Astrocyte of the cerebellum (primary cell): ENCODE measurements at regions not wholly inside any gene's neighbourhood (a gene's known extent, or its start where the extent isn't known, plus 50 kb on each side); places are given as distances from the start of the nearest gene placed in this dataset.

ENCODE experiments used
- DNase-seq: peaks from one replicate; pipeline ENCODE4 v3.0.0-alpha.2; 2011; ENCODE audit warnings: low read depth
- H3K4me3 ChIP-seq: 2 replicates; pipeline ENCODE4 v1.5.1; 2011; ENCODE audit warnings: mild to moderate bottlenecking, low read depth, low read length, moderate library complexity
- in situ Hi-C: cut with HindIII; loops from 2 replicates; pipeline ENCODE4 v1.10.0; 2017; ENCODE audit warnings: low sequenced_read_pairs
- TF ChIP-seq, protein P1 (sequence below): IDR thresholded peaks from 2 replicates; pipeline ENCODE4 v1.5.1; 2012; ENCODE audit warnings: low read length, low read depth, moderate library complexity, mild to moderate bottlenecking; ENCODE audit errors: missing control alignments

DNA sequence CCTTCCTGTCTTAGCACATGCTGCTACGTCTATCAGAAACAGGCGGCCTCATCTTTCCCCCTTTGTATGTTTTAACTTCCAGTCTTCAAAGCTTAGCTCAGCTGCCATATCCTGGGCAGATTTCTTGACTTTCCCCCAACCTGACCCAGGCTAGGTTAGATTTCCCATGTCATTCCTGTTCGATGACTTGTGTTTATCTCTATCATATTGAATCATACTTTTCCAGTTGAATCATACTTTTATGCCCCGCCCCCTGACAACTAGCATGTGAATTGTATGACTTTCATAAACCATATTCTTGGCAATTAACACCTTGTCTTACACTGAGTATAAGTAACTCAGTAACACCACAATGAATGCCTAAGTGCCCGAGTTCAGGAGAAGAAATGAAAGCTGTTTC lies 128.3 kb downstream of the CYRIA start:
- DNase-seq = no peak
- TF ChIP-seq, protein P1, sequence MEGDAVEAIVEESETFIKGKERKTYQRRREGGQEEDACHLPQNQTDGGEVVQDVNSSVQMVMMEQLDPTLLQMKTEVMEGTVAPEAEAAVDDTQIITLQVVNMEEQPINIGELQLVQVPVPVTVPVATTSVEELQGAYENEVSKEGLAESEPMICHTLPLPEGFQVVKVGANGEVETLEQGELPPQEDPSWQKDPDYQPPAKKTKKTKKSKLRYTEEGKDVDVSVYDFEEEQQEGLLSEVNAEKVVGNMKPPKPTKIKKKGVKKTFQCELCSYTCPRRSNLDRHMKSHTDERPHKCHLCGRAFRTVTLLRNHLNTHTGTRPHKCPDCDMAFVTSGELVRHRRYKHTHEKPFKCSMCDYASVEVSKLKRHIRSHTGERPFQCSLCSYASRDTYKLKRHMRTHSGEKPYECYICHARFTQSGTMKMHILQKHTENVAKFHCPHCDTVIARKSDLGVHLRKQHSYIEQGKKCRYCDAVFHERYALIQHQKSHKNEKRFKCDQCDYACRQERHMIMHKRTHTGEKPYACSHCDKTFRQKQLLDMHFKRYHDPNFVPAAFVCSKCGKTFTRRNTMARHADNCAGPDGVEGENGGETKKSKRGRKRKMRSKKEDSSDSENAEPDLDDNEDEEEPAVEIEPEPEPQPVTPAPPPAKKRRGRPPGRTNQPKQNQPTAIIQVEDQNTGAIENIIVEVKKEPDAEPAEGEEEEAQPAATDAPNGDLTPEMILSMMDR = no peak
- in situ Hi-C loops = no loop called here
- H3K4me3 ChIP-seq = no peak overlapping the region

DNA sequence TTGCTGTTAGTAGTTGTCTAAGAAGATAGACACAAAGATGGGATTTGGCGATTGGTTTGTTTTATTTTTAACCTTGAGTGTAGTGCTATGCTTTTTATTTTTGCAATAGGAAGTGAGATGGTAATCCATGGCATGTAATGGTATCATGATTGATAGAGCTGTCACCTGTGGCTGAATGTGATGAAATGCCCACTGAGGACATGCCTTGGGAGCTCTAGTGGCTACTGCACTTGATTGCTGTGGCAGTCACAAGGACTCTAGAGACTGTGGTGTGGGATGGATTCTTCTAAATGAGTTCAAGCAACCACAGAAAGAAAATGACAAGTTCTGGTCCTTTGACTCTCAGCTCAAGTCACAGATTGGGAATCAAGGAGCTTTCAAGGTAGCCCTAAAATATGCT lies 139.4 kb downstream of the CYRIA start:
- no peak for DNase-seq
- no peak overlapping the region for H3K4me3 ChIP-seq
- TF ChIP-seq, protein P1 = no peak
- in situ Hi-C loops = no loop called here

DNA sequence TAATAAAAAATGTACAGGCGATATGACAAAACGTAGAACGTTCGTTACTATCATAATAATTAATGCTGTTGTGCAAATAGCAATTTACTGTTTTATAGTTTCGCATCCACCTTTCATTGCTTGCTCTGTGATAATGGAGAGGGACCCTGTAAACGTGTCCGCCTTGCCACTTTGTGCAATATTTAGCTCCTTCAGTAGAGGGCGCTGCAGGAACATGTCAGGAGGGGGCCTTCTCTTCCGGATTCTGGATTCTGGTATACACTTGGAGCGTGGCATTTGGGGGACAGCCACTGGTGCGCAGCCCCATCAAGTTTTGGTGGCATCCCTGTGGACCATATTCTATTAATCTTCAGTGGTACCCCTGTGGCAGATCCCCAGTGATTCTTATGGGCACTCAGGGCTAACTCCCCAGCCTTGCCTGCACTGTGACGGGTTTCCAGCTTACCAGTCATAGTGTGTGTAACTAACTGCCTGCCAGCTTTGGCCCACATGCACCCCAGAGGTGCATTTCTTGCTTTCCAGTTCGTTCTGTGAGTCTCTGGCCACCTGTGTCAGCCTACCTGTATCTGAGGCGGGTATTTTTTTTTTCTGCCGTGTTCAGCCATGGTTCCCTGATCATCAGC lies 140.3 kb downstream of the CYRIA start:
- in situ Hi-C loops = no loop called here
- TF ChIP-seq, protein P1 = peak; percentile 30
- H3K4me3 ChIP-seq = no peak overlapping the region
- no peak for DNase-seq

DNA sequence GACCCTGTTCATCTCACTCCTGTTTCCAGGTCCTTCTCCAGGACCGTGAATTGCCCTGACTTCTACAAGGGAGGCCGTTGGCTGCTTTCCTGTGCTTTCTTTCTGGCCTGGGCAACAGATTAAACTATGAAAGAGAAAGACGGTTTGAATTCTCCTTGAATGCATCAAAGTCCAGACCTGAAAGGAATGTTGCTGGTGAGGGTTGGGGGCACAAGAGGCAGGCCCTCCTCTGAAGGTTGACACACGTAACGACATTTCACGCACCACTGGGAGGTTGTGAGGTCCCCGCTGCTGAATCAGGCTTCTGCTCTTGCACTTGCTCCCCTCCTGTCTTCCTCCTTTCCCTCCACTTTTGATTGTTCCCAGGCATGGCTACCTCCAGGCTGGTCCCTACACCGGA lies 141.9 kb downstream of the CYRIA start:
- H3K4me3 ChIP-seq = no peak overlapping the region
- TF ChIP-seq, protein P1 = no peak
- in situ Hi-C loops = no loop called here
- no peak for DNase-seq

DNA sequence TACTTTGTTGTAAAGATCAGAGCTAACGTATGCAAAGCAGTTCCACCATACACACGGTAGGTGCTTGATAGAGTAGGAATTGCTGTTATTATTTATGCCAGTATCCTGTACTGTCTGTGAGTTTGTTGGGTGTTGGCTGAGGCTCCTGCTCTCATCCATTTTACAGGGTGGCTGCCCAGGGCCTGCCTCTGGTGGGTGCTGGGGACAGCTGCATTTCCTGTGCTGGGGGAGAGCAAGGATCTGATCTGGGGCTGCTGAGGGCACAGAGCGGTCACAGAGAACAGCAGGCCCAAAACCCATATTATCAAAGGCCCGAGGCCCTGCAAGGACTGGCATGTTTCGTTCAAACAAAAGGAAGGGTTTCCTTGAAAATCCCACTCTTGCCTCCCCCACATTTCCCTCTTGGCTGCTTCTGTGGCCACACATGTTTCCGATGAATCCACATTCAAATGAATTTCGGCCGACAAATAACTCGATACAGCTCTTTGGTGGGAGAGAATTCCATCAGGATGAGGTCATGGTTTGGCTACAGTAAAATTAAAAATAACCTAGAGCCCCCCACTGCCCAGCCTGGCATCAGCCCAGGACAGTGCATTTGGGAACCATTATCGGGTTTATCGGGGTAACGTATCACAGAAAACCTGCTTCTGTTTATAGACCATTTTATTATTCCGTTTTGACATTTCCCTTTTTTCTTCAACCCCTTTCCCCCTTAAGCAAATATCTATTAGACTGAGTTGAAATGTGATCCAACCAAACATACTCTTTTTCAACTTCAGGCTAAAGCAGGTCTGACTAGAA lies 143.4 kb downstream of the CYRIA start:
- no peak overlapping the region for H3K4me3 ChIP-seq
- DNase-seq = peak; percentile 66
- in situ Hi-C loops = no loop called here
- TF ChIP-seq, protein P1 = no peak

DNA sequence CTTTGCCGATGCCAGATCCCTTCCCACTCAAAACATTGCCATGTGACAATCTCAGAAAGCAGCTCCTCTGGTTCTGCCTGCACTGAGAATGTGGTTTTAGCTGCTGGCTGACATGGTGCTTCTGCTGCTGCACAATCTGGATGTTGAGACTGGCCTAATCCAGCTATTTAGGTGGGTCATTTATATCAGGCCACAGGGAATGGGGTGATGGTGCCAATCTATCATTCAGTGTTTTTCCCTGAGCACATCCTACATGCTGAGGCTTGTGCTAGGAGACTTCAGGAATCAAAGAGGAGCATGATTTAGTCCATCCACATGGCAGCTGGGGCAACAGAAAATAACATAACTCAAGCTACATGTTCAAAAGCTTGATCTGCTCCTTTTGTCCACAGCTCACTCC lies 144.7 kb downstream of the CYRIA start:
- DNase-seq = no peak
- TF ChIP-seq, protein P1 = no peak
- in situ Hi-C loops = no loop called here

More for the DNA sequence above, 144.7 kb downstream of the CYRIA start:
- H3K4me3 ChIP-seq = no peak overlapping the region
